ENCODE measurements at regions not wholly inside any gene's neighbourhood (a gene's known extent, or its start where the extent isn't known, plus 50 kb on each side); places are given as distances from the start of the nearest gene placed in this dataset.
"Not testable (repeated sequence)": the region's sequence is repeated elsewhere in the genome, so short reads cannot be mapped to it uniquely, and the experiment has no call there.

DNA sequence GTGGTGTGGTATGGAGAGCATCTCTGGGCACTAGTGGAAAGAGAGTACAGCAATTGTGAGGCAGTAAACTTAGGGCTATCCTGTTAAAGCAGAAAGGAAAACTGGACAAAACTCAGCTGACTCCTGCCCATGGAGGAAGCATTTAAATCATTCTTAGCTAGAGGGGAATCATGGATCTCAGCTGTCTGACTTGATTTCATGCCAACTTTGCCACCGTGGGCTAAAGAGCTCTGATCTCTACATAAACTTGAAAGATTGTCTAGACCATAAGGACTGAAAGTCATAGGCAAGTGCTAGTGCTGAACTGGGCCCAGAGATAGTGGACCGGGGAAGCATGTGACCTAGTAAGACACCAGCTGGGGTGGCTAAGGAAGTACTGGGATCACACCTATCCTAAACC, 651.8 kb downstream of the COL12A1 start:
- no peak for DNase-seq
- TF ChIP-seq POLR2A (IDR thresholded peaks at IDR 0.05; ENCODE audit: low read length) = no peak

DNA sequence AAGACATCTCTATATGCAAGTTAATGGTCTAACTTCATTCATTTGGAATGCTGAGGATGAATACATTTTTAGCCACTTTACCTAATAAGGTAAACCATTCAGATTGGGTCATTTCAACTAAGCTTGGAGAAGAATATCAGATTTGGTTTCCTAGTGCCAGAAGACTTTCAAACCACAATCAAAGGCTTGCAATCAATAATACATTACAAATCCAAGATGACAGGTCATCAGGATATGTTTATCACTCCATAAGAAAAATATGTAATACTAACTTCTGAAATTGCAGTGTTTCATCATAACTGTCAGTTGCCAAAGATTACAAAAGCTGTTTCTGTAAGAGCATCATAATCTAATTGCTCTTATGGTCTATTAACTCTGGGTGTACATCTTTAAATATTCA, 654.0 kb downstream of the COL12A1 start:
- no peak for DNase-seq
- TF ChIP-seq GATA1 (IDR thresholded peaks at IDR 0.05; ENCODE audit: low read depth, low read length) (no peak), POLR2A (IDR thresholded peaks at IDR 0.05; ENCODE audit: low read length) (no peak)

DNA sequence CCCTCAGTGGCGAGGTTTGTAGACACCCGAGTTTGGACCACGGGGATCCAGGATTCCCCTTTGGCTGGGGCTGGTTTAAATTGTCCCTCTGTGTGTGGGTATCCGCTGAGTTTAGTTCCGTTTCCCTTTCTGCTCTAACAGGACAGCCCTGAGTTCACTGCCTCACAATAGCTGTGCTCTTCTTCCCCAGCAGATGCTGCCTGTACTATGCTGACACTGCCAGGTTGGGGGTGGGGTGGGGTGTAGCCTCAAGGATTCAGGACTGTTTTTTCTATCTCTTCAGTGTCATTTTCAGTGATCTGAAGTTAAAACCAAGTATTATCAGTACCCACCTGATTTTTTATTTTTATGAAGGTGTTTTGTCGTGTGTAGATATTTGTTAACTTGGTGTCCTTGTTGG, 655.0 kb downstream of the COL12A1 start:
- no peak for TF ChIP-seq GATA1 (IDR thresholded peaks at IDR 0.05; ENCODE audit: low read depth, low read length)
- DNase-seq = no peak

DNA sequence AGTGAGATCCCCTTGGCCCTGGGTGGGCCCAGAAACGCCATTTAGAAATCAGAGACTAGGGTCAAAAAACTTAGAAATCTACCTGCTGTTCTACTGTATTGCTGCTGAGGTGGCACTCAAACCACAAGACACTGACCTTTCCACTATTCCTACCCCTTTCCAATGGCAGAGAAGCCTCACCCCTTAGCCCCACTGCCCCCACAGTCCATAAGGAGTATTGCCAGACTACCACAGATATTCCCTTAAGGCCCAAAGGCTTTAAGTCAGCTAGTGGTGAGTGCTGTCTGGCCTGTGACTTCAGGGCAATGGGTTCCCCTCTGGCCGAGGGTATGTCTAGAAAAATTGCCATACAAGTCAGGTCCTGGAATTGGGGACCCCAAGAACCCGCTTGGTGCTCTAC, 656.1 kb downstream of the COL12A1 start:
- no peak for DNase-seq
- TF ChIP-seq POLR2A (IDR thresholded peaks at IDR 0.05; ENCODE audit: low read length) (no peak), GATA1 (IDR thresholded peaks at IDR 0.05; ENCODE audit: low read depth, low read length) (no peak)

DNA sequence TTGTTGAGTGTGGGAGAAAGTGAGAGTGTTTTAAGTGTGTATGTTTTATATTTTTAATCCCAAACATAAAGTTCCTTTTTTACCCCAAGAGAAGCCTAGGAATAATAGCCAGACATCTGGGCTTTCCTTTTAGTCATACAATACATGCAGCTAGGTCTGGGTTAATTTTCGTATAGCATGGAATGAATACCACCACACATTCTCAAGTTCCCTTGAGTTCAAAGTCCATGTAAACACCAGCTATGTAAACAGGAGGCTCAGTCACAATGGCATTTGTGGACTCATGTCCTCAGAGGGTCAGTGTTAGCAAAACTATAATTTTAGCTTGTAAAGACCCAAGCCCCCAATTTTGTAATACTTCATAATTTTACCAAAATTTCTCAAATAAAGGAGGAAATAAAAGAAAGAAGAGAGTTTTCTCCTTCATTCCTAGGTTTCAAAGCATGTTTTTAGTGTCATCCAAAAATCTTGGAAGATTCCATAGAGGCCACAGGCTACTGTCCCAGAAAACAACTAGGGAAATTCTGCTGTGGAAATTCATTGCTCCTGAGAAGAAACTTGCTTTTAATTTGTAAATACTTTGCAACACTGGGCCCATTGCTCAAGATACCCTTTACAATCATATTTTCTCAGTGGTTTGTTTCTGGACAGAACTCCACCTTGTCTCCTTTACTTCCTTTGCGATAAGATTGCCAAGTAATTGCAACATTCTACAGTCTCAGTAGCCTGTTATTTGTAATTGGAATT, 671.2 kb downstream of the COL12A1 start:
- TF ChIP-seq POLR2A (IDR thresholded peaks at IDR 0.05; ENCODE audit: low read length) = no peak
- no peak for TF ChIP-seq GATA1 (IDR thresholded peaks at IDR 0.05; ENCODE audit: low read depth, low read length)
- no peak for DNase-seq

DNA sequence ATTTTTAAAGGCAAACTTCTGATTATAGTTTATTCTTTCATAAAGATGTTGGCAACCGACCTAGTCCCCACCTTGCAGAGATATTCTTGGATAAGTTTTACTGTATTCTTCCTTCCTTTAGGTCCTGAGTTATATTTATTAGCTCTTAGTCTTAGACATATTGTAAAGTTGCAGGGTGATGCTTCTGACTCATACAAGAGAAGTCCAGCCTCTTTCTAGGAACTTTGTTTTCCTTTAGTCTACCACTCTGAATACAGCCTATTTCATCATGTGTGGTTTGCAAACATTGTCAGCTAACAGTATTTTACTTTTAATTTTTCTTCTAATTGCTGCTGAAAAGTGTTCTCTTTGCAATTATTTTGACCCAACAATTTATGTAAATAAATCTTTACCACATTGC, 686.7 kb downstream of the COL12A1 start:
- no peak for DNase-seq
- TF ChIP-seq GATA1 (IDR thresholded peaks at IDR 0.05; ENCODE audit: low read depth, low read length) (no peak), POLR2A (IDR thresholded peaks at IDR 0.05; ENCODE audit: low read length) (no peak)

DNA sequence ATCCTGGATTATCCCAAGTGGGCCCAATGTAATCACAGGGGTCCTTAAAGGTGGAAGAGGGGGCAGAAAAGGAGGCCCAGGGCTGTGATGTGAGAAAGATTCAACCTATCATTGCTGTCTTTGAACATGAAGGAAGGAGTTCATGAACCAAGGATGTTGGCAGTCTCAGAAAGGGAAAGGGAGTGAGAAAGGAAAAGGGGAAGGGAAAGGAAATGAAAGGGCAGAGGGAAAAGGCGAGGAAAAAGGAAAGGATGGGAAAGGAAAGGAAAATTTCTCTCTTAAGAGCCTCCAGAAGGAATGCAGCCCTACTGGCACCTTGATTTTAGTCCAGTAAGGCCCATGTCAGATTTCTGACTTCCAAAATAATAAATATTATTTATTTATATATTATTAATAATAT, 687.8 kb downstream of the COL12A1 start:
- TF ChIP-seq GATA1 (IDR thresholded peaks at IDR 0.05; ENCODE audit: low read depth, low read length) (no peak), POLR2A (IDR thresholded peaks at IDR 0.05; ENCODE audit: low read length) (no peak)
- no peak for DNase-seq

DNA sequence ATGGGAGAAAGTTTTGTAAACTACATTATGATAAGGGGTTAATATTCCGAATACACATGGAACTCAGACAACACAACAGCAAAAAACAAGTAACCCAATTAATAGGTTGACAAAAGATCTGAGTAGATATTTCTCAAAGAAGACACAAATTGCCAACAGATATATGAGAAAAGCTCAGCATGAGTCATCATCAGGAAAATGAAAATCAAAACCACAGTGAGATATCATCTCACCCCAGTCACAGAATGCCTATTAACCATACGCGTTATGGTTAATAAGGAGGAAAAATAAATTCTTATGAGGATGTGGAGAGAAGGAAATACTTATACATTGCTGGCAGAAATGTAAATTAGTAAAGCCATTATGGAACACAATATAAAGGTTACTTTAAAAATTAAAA, 695.0 kb downstream of the COL12A1 start:
- DNase-seq = no peak
- TF ChIP-seq GATA1 (IDR thresholded peaks at IDR 0.05; ENCODE audit: low read depth, low read length) (no peak), POLR2A (IDR thresholded peaks at IDR 0.05; ENCODE audit: low read length) (no peak)

DNA sequence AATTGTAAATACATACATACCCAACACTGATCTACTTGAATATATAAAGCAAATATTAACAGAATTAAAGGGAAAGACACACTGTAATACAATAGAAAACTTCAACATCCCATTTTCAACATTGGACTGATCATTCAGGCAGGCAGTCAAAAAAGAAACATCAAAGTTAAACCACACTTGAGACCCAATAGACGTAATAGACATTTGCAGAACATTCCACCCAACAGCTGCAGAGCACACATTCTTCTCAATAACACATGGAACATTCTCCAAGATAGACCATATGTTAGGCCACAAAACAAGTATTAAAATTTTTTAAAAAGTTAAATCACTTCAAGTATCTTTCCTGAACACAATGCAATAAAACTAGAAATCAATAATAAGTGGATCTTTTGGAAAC, 698.2 kb downstream of the COL12A1 start:
- no peak for TF ChIP-seq GATA1 (IDR thresholded peaks at IDR 0.05; ENCODE audit: low read depth, low read length)
- DNase-seq = no peak

DNA sequence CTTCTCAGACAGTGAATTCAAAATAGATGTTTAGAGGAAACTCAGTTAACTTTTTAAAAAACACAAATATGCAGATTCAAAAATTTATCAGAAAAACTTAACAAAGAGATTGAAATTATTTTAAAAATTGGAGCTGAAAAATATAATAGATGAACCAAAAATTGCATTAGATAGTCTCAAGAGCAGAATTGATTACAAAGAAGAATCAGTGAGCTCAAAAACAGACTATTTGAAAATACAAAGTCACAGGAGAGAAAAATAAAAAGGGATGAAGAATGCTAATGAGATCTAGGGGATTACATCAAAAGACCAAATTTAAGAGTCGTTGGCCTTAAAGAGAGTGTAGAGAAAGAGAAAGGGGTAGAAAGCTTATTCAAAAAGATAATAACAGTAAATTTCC, 700.5 kb downstream of the COL12A1 start:
- DNase-seq = no peak
- no peak for TF ChIP-seq POLR2A (IDR thresholded peaks at IDR 0.05; ENCODE audit: low read length)
- no peak for TF ChIP-seq GATA1 (IDR thresholded peaks at IDR 0.05; ENCODE audit: low read depth, low read length)

DNA sequence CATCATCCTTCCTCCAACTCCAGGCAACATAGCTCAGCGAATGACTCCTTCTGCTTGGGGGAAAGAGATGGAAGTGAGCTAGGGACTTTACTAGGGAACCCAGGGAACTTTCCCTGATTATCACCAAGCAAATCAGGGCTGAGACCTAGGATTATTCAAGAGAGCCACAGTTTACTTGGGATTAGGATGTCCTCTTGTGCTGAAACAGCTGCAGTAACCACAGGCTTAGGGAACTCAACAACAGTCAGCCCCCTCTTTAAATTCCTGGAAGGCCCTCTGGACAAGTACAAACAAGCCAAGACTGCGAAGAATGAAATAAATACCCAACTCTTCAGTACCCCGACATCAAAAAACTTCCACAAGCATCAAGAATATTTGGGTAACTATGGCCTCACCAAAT, 700.9 kb downstream of the COL12A1 start:
- TF ChIP-seq POLR2A (IDR thresholded peaks at IDR 0.05; ENCODE audit: low read length) (no peak), GATA1 (IDR thresholded peaks at IDR 0.05; ENCODE audit: low read depth, low read length) (no peak)
- DNase-seq = no peak

DNA sequence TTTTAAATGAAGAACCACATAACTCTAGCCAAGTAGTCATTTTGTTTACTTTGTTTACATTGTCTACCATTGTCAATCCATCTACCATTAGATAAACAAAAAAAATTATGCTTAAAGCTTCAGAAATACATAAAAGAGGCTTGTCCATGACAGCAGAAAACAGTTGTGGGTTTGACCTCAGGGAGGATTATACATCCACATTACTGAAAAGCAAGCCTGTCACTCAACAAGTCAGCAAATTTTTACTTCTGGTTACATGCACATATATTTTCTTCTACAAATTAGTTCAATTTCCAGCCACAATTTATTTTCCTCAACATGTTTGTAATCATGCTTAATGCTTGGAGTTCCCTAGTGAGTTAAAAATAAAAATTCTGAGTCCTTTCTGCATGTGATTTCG, 713.3 kb downstream of the COL12A1 start:
- TF ChIP-seq POLR2A (IDR thresholded peaks at IDR 0.05; ENCODE audit: low read length) = no peak
- TF ChIP-seq GATA1 (IDR thresholded peaks at IDR 0.05; ENCODE audit: low read depth, low read length) = no peak
- DNase-seq = no peak

DNA sequence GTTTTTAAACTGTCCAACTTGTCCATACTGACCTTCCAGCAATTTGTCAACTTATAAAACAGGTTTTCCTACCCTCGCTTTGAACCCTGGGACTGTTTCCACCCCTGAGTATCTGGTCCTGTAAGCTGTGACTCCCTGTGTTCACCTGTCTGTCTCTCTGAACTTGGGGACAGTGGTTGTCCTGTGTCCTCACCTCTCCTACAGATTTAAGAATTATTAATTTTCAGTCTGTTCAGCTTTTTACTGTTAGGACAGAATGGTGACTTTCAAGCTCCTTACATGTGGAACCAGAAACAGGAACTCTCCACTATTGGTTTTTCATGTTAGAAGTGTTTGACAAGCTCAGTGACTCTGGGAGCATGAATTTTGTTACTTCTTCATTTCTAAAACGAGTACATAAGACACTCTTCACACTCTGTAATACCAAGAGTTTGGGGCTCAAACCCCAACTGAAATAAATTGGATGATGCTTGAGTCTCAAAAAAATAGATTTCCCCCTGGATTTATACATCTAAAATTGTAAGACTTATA, 713.9 kb downstream of the COL12A1 start:
- TF ChIP-seq POLR2A (IDR thresholded peaks at IDR 0.05; ENCODE audit: low read length) = no peak
- TF ChIP-seq GATA1 (IDR thresholded peaks at IDR 0.05; ENCODE audit: low read depth, low read length) = no peak
- DNase-seq = no peak

DNA sequence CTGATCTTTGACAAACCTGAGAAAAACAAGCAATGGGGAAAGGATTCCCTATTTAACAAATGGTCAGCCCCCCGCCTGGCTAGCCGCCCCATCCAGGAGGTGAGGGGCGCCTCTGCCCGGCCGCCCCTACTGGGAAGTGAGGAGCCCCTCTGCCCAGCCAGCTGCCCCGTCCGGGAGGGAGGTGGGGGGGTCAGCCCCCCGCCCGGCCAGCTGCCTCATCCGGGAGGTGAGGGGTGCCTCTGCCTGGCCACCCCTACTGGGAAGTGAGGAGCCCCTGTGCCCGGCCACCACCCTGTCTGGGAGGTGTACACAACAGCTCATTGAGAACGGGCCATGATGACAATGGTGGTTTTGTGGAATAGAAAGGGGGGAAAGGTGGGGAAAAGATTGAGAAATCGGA, 717.1 kb downstream of the COL12A1 start:
- DNase-seq = not testable (repeated sequence)

DNA sequence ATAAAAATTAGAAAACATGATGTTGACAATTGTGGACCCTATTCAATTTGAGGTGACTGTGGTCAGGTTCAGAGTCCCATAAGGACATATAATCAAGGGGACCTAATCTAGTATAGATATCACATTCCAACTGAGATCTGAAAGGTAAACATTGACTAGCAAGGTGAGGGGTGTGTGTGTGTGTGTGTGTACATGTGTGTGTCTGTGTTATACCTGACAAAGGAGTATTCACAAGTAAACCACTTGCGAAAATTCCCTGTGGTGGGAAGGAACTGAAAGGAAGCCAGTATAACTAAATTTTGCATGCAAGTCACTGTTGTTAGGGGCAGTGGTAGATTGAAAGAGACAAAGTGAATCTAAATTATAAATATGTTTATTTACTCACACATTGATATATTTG, 723.7 kb downstream of the COL12A1 start:
- no peak for DNase-seq
- TF ChIP-seq GATA1 (IDR thresholded peaks at IDR 0.05; ENCODE audit: low read depth, low read length) = no peak
- TF ChIP-seq POLR2A (IDR thresholded peaks at IDR 0.05; ENCODE audit: low read length) = no peak

DNA sequence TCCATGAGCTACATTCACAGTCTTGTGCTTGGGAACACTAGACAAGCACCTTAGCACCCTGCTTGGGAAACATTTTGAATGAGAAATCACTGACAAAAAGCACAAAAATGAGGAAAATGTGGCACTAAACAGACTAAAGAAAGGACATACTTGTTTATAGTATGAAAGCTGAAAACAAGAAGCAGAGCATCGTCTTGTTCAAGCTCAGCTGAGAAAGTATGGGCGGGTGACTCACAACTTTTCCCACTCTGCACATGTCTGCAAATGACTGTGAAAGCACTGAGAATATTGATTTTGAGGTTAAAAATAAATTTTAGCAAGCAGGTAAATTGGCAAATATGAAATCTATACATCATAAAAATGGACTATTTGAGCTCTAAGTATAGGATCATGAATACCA, 725.3 kb downstream of the COL12A1 start:
- no peak for TF ChIP-seq POLR2A (IDR thresholded peaks at IDR 0.05; ENCODE audit: low read length)
- no peak for DNase-seq

Data from erythroblast (primary cell).